GM18909 (cell line): ENCODE measurements at regions not wholly inside any gene's neighbourhood (a gene's known extent, or its start where the extent isn't known, plus 50 kb on each side); places are given as distances from the start of the nearest gene placed in this dataset.

Experiments used
- ATAC-seq: cut with Tn5 transposase; IDR thresholded peaks from one replicate; pipeline ENCODE4 v1.9.1; 2021; ENCODE audit warnings: mild to moderate bottlenecking; ENCODE audit not compliant: unreplicated experiment, poor library complexity

GRCh38 chr18:46369323-46369722 is 265.1 kb downstream of the HAUS1 start:
- ATAC-seq = no peak

DNA sequence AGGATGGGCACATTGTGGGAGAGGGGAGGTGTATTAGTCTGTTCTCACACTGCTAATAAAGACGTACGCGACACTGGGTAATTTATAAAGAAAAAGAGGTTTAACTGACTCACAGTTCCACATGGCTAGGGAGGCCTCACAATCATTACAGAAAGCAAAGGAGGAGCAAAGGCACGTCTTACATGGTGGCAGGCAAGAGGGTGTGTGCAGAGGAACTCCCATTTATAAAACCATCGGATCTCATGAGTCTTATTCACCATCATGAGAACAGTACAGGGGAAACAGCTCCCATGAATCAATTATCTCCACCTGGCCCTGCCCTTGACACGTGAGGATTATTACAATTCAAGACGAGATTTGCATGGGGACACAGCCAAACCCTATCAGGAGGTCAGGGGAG is 266.7 kb downstream of the HAUS1 start:
- no peak for ATAC-seq

- ATAC-seq = no peak
Observed at GRCh38 chr18:46372670-46373069, 268.5 kb downstream of the HAUS1 start.

DNA sequence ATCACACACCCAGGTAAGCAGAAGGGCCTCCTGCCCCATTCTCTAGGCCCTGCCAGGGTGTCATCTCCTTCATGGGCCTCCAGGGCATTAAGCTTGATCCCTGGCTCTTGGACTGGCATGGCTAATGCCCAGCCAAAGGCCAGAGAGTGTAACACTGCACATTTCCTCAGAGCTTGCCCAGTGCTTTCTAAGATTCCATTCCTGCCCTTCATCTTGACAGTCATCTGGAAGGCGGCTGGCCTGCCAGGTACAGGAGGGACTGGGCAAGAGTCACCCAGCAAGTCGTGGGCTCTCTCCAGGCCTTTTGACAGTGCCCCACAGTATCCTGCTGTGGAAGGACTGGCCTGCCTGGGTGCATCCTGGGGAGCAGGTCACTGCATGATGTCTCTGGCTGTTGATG is 268.9 kb downstream of the HAUS1 start:
- no peak for ATAC-seq

DNA sequence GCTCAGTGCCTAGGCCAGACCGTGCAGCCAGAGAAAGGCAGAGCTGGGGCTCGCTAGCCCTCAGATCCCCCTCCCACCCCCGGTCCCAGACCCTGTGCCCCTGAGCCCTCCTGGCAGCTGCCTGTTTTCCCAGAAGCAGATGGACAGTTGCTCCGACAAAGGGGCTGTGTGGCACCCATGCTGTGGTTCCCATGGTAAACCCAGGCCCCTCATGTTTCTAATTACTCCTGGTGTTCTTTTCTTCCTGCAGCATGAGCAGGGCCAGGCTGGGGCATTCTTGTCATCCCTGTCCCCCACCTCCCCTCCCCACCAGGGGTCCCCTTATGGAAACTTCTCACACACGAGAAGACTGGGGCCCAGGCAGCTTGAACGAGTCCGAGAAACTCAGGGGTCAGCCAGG is 269.6 kb downstream of the HAUS1 start:
- no peak for ATAC-seq

GRCh38 chr18:46374850-46375249 is 270.7 kb downstream of the HAUS1 start:
- no peak for ATAC-seq

DNA sequence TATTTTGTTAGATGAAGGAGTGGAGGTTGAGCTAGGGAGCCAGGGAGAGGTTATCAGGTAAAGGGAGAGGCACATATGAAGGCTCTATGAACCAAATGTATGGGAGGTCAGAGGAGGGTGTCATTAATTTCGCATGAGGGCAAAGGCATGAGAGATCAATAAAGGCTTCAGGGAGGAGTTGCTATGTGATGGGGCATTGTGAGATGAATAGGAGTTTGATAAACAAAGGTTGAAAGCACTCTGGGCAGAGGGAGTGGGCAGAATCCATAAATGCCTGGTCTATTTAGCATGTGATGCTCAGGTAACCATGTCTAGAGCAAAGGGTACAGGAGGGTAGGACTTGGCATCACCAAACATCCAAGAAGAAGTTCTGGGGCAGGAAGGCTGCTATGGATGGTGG is 273.4 kb downstream of the HAUS1 start:
- ATAC-seq = no peak

- no peak for ATAC-seq
Observed at GRCh38 chr18:46378126-46378863, 274.1 kb downstream of the HAUS1 start.

DNA sequence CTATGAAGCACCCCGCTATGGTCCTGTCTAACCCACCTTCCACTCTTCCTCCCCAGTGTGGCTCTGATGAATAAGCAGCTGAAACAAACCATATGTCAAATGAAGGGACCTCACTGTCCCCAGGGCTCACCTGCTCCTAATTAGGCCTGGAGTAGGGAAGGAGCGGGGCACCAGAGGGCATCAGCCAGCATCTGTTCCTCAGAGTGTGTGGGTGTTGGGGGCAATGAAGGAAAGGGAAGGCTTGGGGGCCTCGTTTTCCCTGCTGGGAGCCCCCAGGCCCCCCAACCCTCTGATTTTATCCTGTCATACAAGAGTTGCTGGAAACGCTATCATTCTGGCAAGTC is 274.7 kb downstream of the HAUS1 start:
- ATAC-seq = no peak

- ATAC-seq = no peak
Observed at GRCh38 chr18:46379323-46379950, 275.3 kb downstream of the HAUS1 start.

DNA sequence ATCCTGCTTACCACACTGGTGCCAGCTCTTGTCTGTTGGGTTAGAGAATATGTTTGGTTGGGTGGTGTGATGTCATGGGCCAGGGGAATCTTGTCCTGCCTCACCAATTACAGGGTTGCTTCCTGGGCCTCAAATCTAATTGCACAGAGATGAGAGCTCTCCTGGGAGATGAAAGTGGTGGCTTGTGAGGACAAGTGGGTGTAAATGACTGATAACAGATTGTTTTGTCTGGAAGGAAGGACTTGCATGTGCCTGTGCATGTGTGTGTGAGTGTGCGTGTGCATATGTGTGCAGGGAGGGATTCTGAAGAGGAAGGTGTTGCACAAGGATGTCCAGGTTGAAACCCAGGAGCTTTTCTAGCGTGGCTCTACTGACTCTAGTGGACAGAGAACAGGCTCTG is 271.9 kb downstream of the LOXHD1 start:
- no peak for ATAC-seq

GRCh38 chr18:46386788-46387187 is 270.2 kb downstream of the LOXHD1 start:
- ATAC-seq = no peak

GRCh38 chr18:46387441-46388131 is 269.4 kb downstream of the LOXHD1 start:
- ATAC-seq = no peak

GRCh38 chr18:46388286-46388685 is 268.7 kb downstream of the LOXHD1 start:
- no peak for ATAC-seq

GRCh38 chr18:46392576-46392975 is 264.4 kb downstream of the LOXHD1 start:
- ATAC-seq = no peak

DNA sequence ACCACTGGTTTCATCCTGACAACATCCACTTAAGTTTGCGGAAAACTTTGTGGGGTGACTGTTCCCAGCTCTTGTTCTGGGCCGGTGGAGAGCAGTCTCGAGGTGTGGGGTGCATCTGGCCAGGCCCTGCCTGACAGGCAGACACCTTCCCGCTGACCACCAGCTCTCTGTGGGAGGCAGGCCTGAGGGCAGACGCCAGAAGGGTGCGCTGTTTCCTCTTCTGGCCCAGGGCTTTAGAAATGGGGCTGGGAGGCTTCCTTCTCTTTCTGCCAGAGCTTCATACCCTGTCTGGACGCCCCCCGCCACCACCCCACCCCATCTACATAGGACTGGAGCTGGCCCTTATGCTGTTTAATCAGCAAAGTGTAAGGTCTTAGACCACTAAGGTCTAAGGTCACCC is 263.8 kb downstream of the LOXHD1 start:
- ATAC-seq = no peak

GRCh38 chr18:46393961-46394360 is 263.1 kb downstream of the LOXHD1 start:
- ATAC-seq = no peak

DNA sequence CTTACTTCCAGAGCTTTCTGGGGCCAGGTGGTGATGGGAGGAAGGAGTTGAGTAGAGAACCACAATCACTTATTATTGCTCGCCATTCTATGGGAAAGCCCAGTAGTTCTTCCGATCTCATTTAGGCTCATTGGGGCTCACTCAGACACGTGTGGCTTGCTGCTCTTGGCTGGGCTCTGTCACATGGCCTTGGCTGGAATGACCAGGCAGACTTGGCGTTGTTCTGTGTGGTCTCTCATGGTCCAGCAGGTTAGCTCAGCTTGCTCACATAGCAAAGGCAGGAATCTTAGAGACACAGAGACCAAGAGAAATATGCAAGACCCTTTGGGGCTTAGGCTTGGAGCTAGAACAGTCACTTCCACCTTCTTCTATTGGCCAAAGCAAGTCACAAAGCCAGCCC is 261.2 kb downstream of the LOXHD1 start:
- no peak for ATAC-seq

- no peak for ATAC-seq
Observed at GRCh38 chr18:46397174-46397573, 259.8 kb downstream of the LOXHD1 start.

- no peak for ATAC-seq
Observed at GRCh38 chr18:46398005-46398404, 259.0 kb downstream of the LOXHD1 start.

DNA sequence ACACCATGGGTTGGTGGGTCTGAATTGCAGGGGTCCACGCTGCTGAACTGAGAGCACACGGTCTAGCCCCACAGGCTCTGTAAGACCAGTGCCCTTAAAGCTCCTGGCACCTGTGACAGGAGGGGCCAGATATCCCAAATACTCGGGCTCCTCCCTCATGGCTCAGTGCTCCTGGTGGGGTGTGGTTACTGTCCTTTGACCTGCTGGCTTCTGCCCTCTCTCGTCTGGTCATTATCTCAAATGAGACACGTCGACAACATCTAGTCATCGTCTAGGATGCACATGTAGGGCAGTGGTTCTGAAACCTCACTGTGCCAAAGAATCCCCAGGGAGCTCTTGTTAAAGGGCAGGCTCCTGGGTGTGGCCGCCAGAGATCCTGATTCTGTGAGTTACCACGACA is 258.4 kb downstream of the LOXHD1 start:
- no peak for ATAC-seq

GRCh38 chr18:46399303-46399702 is 257.7 kb downstream of the LOXHD1 start:
- no peak for ATAC-seq
